Left ventricle myocardium inferior (tissue), 1 donor: ENCODE measurements at regions not wholly inside any gene's neighbourhood (a gene's known extent, or its start where the extent isn't known, plus 50 kb on each side); places are given as distances from the start of the nearest gene placed in this dataset.

Experiments
- DNase-seq: peaks from one replicate; pipeline ENCODE4 v3.0.0-alpha.2; 2020
- H3K27ac ChIP-seq: fragments of 200-600 bp; replicated peaks from 2 replicates; pipeline ENCODE4 v1.8.0; 2021
- H3K27me3 ChIP-seq: fragments of 200-600 bp; 2 replicates; pipeline ENCODE4 v1.8.0; 2021; ENCODE audit warnings: low read depth
- H3K36me3 ChIP-seq: fragments of 200-600 bp; 2 replicates; pipeline ENCODE4 v1.8.0; 2021
- H3K4me1 ChIP-seq: fragments of 200-600 bp; 2 replicates; pipeline ENCODE4 v1.8.0; 2021
- H3K4me3 ChIP-seq: fragments of 200-600 bp; 2 replicates; pipeline ENCODE4 v1.8.0; 2021; ENCODE audit warnings: mild to moderate bottlenecking, moderate library complexity
- H3K9me3 ChIP-seq: fragments of 200-600 bp; replicated peaks from 2 replicates; pipeline ENCODE4 v1.8.0; 2021
- intact Hi-C: fragments of 100-400 bp; cut with micrococcal nuclease; formaldehyde crosslinking; loops from one replicate; pipeline ENCODE4 v1.11.0; 2022
- TF ChIP-seq, protein P1 (sequence below): fragments of 200-600 bp; IDR thresholded peaks from 2 replicates; pipeline ENCODE4 v1.8.0; 2021; ENCODE audit warnings: antibody characterized with exemption, mild to moderate bottlenecking, borderline replicate concordance
- donor health status: DM: no; HTN: yes; CAD: no; lungs with severe emphysema.

- H3K36me3 ChIP-seq = no peaks in the 10 kb centered on the region
- H3K27ac ChIP-seq = no peak overlapping the region
- DNase-seq = no peak
- H3K27me3 ChIP-seq = no peaks in the 10 kb centered on the region
- intact Hi-C loops = no loop called here
- H3K9me3 ChIP-seq = no peaks in the 10 kb centered on the region
- no peak overlapping the region for H3K4me3 ChIP-seq
- TF ChIP-seq, protein P1, sequence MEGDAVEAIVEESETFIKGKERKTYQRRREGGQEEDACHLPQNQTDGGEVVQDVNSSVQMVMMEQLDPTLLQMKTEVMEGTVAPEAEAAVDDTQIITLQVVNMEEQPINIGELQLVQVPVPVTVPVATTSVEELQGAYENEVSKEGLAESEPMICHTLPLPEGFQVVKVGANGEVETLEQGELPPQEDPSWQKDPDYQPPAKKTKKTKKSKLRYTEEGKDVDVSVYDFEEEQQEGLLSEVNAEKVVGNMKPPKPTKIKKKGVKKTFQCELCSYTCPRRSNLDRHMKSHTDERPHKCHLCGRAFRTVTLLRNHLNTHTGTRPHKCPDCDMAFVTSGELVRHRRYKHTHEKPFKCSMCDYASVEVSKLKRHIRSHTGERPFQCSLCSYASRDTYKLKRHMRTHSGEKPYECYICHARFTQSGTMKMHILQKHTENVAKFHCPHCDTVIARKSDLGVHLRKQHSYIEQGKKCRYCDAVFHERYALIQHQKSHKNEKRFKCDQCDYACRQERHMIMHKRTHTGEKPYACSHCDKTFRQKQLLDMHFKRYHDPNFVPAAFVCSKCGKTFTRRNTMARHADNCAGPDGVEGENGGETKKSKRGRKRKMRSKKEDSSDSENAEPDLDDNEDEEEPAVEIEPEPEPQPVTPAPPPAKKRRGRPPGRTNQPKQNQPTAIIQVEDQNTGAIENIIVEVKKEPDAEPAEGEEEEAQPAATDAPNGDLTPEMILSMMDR = no peak
- H3K4me1 ChIP-seq = no peaks in the 10 kb centered on the region
Measured at GRCh38 chr12:43038991-43039390, 449.4 kb upstream of the PRICKLE1 start.

GRCh38 chr12:43029971-43030370 is 440.4 kb upstream of the PRICKLE1 start:
- TF ChIP-seq, protein P1 = no peak
- Histone ChIP-seq H3K4me1 (no peaks in the 10 kb centered on the region), H3K9me3 (peaks cover 21% of the 10 kb centered on the region), H3K27ac (no peak overlapping the region), H3K36me3 (no peaks in the 10 kb centered on the region), H3K4me3 (no peak overlapping the region), H3K27me3 (no peaks in the 10 kb centered on the region)
- intact Hi-C loops = no loop called here
- DNase-seq = no peak

GRCh38 chr12:43028826-43029225 is 439.3 kb upstream of the PRICKLE1 start:
- no peaks in the 10 kb centered on the region for H3K4me1 ChIP-seq
- DNase-seq = no peak
- no peak overlapping the region for H3K27ac ChIP-seq
- H3K9me3 ChIP-seq = peaks cover 21% of the 10 kb centered on the region
- TF ChIP-seq, protein P1 = no peak
- no peaks in the 10 kb centered on the region for H3K27me3 ChIP-seq
- H3K4me3 ChIP-seq = no peak overlapping the region
- intact Hi-C loops = no loop called here
- no peaks in the 10 kb centered on the region for H3K36me3 ChIP-seq

DNA sequence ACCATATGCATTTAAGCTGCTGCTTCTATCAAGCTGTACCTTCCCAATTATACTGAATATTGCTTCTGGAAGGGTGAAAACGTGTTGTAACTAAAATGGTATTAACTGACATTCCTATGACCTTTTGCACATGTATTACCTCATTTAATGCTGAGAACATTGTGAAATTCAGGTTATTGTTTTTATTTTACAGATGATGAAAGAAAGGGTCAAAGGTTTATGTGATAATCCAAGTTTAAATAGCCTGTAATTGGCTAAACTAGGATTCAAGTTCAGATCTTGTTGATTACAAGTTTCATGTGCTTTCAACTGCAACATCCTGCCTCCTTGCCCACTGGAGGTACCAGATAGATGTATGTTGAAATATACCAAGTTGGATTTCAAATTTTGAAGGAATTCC is 433.3 kb upstream of the PRICKLE1 start:
- Histone ChIP-seq H3K4me3 (no peak overlapping the region), H3K36me3 (no peaks in the 10 kb centered on the region), H3K4me1 (no peaks in the 10 kb centered on the region), H3K27me3 (no peaks in the 10 kb centered on the region), H3K27ac (no peak overlapping the region), H3K9me3 (no peaks in the 10 kb centered on the region)
- no peak for DNase-seq
- TF ChIP-seq, protein P1 = no peak
- intact Hi-C loops = no loop called here

DNA sequence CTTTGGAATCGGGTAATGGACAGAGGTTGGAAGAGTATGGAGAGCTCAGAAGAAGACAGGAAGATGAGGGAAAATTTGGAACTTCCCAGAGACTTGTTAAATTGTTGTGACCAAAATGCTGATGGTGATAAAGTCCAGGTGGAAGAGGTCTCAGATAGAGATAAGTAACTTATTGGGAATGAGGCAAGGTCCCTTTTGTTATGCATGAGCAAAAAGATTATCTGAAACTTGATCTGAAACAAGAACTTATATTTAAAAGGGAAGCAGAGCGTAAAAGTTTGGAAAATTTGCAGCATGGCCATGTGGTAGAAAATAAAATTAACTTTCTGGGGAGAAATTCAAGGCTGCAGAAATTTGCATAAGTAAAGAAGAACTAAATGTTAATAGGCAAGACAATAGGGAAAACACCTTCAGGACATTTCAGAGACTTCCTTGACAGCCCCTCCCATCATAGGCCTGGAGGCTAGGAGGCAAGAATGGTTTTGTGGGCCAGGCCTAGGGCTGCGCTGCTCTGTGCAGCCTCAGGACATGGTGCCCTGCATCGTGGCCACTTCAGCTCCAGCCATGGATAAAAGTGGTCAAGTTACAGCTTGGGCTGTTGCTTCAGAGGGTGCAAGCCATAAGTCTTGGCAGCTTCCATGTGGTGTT is 425.7 kb upstream of the PRICKLE1 start:
- DNase-seq = no peak
- intact Hi-C loops = no loop called here
- no peaks in the 10 kb centered on the region for H3K36me3 ChIP-seq
- H3K4me1 ChIP-seq = no peaks in the 10 kb centered on the region
- peaks cover 7% of the 10 kb centered on the region for H3K9me3 ChIP-seq
- H3K27ac ChIP-seq = no peak overlapping the region
- TF ChIP-seq, protein P1 = no peak
- no peak overlapping the region for H3K4me3 ChIP-seq
- no peaks in the 10 kb centered on the region for H3K27me3 ChIP-seq
